LNCAP (cell line): ENCODE measurements at regions not wholly inside any gene's neighbourhood (a gene's known extent, or its start where the extent isn't known, plus 50 kb on each side); places are given as distances from the start of the nearest gene placed in this dataset.

Experiments
- TF ChIP-seq, protein P1 (sequence below): fragments of 450-650 bp; IDR thresholded peaks from 2 replicates; pipeline ENCODE4 v1.5.1; 2017; ENCODE audit warnings: mild to moderate bottlenecking

DNA sequence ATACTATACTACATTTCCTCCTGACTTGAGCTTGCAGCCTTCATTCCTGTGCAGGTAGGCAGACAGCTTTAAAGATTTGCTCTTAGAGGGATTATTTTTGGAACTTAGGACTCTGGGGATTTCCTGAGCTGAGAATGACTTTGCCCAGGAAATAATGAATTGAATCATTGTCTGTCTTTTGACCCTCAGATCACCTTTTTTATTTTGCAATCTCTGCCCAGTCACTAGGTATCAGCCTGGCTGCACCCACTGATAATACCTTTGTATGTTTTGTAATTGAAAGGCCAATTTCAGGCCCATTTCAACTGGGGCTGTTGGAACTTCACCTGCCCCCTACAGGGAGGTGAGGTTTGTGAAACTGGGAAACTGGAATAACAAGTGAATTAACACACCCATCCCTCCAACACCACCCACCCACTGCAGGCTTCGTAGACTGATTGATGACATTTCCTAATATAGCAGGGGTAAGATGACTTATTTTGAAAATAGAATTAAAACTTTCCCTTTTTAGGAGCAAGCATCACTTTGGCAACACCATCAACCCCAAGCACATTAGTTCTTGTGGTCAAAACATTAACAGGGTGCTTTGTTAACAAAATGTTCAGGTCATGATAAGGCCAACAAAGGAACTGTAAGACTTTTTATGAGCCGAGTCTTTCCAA is 157.1 kb upstream of the CENPW start:
- TF ChIP-seq, protein P1, sequence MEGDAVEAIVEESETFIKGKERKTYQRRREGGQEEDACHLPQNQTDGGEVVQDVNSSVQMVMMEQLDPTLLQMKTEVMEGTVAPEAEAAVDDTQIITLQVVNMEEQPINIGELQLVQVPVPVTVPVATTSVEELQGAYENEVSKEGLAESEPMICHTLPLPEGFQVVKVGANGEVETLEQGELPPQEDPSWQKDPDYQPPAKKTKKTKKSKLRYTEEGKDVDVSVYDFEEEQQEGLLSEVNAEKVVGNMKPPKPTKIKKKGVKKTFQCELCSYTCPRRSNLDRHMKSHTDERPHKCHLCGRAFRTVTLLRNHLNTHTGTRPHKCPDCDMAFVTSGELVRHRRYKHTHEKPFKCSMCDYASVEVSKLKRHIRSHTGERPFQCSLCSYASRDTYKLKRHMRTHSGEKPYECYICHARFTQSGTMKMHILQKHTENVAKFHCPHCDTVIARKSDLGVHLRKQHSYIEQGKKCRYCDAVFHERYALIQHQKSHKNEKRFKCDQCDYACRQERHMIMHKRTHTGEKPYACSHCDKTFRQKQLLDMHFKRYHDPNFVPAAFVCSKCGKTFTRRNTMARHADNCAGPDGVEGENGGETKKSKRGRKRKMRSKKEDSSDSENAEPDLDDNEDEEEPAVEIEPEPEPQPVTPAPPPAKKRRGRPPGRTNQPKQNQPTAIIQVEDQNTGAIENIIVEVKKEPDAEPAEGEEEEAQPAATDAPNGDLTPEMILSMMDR: no peak

DNA sequence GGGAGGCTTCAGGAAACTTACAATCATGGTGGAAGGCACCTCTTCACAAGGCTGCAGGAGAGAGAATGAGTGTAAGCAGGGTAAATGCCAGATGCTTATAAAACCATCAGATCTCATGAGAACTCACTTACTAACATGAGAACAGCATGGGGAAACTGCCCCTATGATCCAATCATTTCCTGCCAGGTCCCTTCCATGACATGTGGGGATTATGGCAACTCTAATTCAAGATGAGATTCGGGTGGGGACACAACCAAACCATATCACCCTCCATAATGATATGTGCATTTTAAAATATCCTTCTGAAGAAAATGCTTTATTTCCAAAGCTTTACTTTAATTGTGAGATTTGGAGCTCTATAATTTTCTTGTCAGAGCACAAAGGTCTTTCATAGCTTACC is 154.1 kb upstream of the CENPW start:
- TF ChIP-seq, protein P1: no peak

DNA sequence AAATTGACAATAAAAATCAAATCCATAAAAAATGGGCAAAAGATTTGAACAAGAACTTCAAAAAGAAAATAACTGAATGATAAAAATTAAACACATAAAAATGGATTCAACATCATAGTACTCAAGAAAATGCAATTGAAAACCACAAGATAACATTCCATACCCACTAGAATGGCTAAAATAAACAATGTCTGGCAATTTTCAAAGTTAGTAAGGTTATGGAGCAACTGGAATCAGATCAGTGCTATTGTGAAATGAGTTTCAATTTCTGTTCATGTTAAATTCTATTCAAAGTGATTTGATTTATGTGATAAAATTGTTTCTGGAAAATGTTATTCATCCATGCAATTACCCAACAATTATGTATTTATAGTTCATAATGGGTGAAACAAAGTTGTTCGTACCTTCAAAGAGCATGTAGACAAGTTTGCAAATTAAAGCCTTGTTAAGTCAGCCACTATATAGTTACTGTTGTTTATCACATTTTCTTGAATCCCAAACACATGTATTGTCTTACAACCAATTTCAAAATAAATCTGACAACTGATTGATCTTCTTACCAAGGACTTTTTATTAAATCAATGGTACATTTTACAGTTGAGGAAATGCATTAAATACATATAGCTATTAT is 151.5 kb upstream of the CENPW start:
- TF ChIP-seq, protein P1: no peak

DNA sequence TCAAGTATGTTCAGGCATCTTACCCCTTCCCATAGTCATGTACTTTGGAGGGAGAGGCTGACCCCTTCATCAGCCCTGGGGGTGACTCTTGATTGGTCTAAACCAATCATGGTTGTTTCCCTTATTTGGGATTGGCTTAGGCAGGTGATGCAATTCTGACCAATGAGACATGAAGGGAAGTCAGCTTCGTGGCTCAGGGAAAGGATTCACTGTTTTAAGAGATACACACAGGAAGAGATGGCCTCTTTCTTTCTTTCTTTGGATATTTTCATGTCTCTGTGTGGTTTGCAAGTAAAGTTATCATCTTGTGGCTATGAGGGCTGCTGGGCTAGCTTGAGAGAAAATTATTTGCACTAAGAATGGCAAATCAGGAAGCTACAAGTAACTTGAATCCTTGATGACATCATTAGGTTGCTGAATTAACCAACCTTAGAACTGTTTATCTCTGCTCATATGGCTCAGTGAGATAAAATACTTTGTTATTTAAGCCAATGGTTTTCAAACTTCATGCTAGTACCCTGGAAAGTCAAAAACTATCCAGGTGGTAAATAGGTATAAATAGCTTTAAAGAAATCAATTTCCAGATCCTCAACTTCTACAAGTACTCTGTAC is 144.2 kb upstream of the CENPW start:
- TF ChIP-seq, protein P1: no peak

DNA sequence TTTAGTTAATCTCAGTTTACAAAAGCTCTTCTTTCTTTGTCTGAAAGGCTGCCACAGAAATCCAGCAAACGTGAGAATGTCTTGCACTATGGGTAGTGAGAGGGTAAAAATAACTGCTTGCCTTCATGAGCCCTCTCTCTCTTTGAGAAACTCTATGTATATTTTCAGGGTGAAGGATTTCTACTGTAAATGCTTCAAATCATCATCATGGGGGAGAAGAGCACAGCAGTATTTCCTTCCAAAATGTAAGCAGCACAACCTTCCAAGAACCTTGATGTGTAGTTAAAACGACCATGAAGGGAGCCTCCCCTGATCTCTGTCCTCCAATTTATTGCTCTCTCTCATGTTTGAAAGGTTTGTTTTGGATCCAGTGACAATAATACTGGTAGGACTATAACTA is 141.3 kb upstream of the CENPW start:
- TF ChIP-seq, protein P1: no peak

DNA sequence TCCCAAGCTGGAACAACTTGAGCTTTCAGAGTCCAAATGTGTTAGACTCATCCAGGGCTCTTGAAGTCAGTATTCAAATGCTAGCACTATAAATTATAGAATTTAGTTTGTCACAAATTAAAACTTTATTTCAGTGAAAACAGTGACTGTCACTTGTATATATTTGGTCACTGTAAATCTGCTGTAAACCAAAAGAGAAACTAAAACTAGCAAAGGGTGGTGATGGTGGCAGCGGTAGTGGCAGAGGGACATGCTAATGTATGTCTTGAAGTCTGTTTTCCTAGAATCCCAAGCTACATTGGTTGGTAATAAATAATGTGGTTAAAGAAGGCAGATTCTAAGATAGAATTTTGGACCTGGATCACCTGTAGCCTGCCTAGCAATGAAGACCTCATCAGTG is 140.4 kb upstream of the CENPW start:
- TF ChIP-seq, protein P1: no peak

DNA sequence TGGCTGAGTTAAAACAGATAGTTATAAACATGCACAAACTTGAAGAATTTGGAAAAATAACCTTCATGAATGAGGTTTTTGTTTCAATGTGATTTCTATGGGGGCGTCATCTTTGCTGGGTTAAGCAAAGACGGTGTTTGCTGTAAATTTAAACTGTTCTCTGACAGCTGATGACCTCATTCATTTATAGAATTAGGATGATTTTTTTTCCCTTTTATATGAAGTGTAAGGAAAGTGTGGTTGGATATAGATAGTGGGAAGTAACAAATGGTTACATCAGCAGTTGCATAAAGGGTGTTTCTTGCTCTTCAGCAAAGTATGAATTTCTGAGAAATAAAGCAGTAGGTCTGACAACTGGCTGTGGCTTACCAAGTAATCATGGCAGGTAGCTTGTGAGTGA is 137.2 kb upstream of the CENPW start:
- TF ChIP-seq, protein P1: no peak
